GM23338 (cell line): ENCODE measurements at regions not wholly inside any gene's neighbourhood (a gene's known extent, or its start where the extent isn't known, plus 50 kb on each side); places are given as distances from the start of the nearest gene placed in this dataset.

ENCODE experiments used
- ATAC-seq: fragments of 200-7000 bp; cut with Tn5 transposase; 3 replicates; pipeline ENCODE4 v1.9.1; 2020
- DNase-seq: peaks from one replicate; pipeline ENCODE4 v3.0.0-alpha.2; 2015; ENCODE audit warnings: low spot score
- H2AFZ ChIP-seq: fragments of 200-600 bp; sonication (generic); 2 replicates; pipeline ENCODE4 v1.8.0; 2016; ENCODE audit warnings: antibody characterized with exemption, mild to moderate bottlenecking, moderate library complexity
- H3F3A ChIP-seq: fragments of 200-600 bp; sonication (generic); replicated peaks from 2 replicates; pipeline ENCODE4 v1.8.0; 2017; ENCODE audit warnings: antibody characterized with exemption, mixed run types, low read depth
- H3K27ac ChIP-seq: fragments of 200-600 bp; sonication (generic); 2 replicates; pipeline ENCODE4 v1.6.1; 2016; ENCODE audit warnings: low read depth
- H3K27me3 ChIP-seq: fragments of 200-600 bp; sonication (generic); 2 replicates; pipeline ENCODE4 v1.8.0; 2016; ENCODE audit warnings: mild to moderate bottlenecking, mixed run types, moderate library complexity; ENCODE audit not compliant: insufficient read depth
- H3K36me3 ChIP-seq: fragments of 200-600 bp; sonication (generic); 2 replicates; pipeline ENCODE4 v1.8.0; 2016; ENCODE audit warnings: mild to moderate bottlenecking; ENCODE audit not compliant: insufficient read depth
- H3K4me1 ChIP-seq: fragments of 200-600 bp; sonication (generic); 2 replicates; pipeline ENCODE4 v1.8.0; 2016; ENCODE audit warnings: mild to moderate bottlenecking, moderate library complexity; ENCODE audit not compliant: insufficient read depth
- H3K4me2 ChIP-seq: fragments of 200-600 bp; sonication (generic); 2 replicates; pipeline ENCODE4 v1.7.1; 2017; ENCODE audit warnings: mixed run types
- H3K4me3 ChIP-seq: fragments of 200-600 bp; sonication (generic); 2 replicates; pipeline ENCODE4 v1.6.1; 2016; ENCODE audit warnings: mixed run types
- H3K79me2 ChIP-seq: fragments of 200-600 bp; sonication (generic); replicated peaks from 2 replicates; pipeline ENCODE4 v1.8.0; 2017; ENCODE audit warnings: mild to moderate bottlenecking; ENCODE audit not compliant: insufficient read depth
- H3K9me2 ChIP-seq: fragments of 200-600 bp; sonication (generic); 2 replicates; pipeline ENCODE4 v1.8.0; 2017; ENCODE audit not compliant: insufficient read depth
- H4K20me1 ChIP-seq: fragments of 200-600 bp; sonication (generic); replicated peaks from 2 replicates; pipeline ENCODE4 v1.8.0; 2017; ENCODE audit warnings: mild to moderate bottlenecking; ENCODE audit not compliant: insufficient read depth
- H3K27ac Mint-ChIP-seq: 2 replicates; pipeline ENCODE4 v1.8.0; 2020; ENCODE audit warnings: inconsistent platforms, mild to moderate bottlenecking, moderate library complexity, mixed read lengths
- H3K27me3 Mint-ChIP-seq: 3 replicates; pipeline ENCODE4 v1.8.0; 2022; ENCODE audit warnings: low read depth, mild to moderate bottlenecking, moderate library complexity, mixed read lengths, inconsistent platforms; ENCODE audit not compliant: insufficient read depth, poor library complexity
- H3K36me3 Mint-ChIP-seq: 3 replicates; pipeline ENCODE4 v1.8.0; 2021; ENCODE audit warnings: low read depth, mild to moderate bottlenecking, inconsistent platforms, moderate library complexity, mixed read lengths
- H3K4me1 Mint-ChIP-seq: 3 replicates; pipeline ENCODE4 v1.8.0; 2020; ENCODE audit warnings: mild to moderate bottlenecking, inconsistent platforms, mixed read lengths
- H3K4me3 Mint-ChIP-seq: 3 replicates; pipeline ENCODE4 v1.8.0; 2021; ENCODE audit warnings: moderate library complexity, mild to moderate bottlenecking, inconsistent platforms, mixed read lengths
- H3K9me3 Mint-ChIP-seq: 3 replicates; pipeline ENCODE4 v1.8.0; 2020; ENCODE audit warnings: moderate library complexity, mild to moderate bottlenecking, inconsistent platforms, mixed read lengths
- CREB1 ChIP-seq: fragments of 250-450 bp; sonication (Bioruptor Pico); IDR thresholded peaks from 2 replicates; pipeline ENCODE4 v1.5.0; 2020; ENCODE audit warnings: low read depth, mild to moderate bottlenecking, moderate library complexity
- NANOG ChIP-seq: IDR thresholded peaks from 2 replicates; pipeline ENCODE4 v1.6.1; 2016; ENCODE audit warnings: antibody characterized with exemption, borderline replicate concordance
- POLR2AphosphoS5 ChIP-seq: IDR thresholded peaks from 2 replicates; pipeline ENCODE4 v1.6.1; 2016; ENCODE audit warnings: antibody characterized with exemption, low read depth
- STAT1 ChIP-seq: IDR thresholded peaks from one replicate; pipeline ENCODE4 v1.6.1; 2016; ENCODE audit warnings: antibody characterized with exemption; ENCODE audit not compliant: unreplicated experiment
- ZNF114 ChIP-seq: fragments of 250-450 bp; sonication (Bioruptor Pico); IDR thresholded peaks from 2 replicates; pipeline ENCODE4 v1.5.0; 2020; ENCODE audit warnings: mild to moderate bottlenecking, moderate library complexity
- TF ChIP-seq, protein P1 (sequence below), 2 experiments: fragments of 200-600 bp in 1 of 2; sonication (generic) in 1 of 2; conservative IDR thresholded peaks; 2 replicates each; pipeline versions ENCODE4 v1.5.1 to v1.6.1; 2016 to 2017; ENCODE audit warnings: antibody characterized with exemption in 2 of 2, low read depth in 2 of 2, mild to moderate bottlenecking in 2 of 2, moderate library complexity in 1 of 2
- TF ChIP-seq, protein P2 (sequence below): IDR thresholded peaks from one replicate; pipeline ENCODE4 v1.6.1; 2018; ENCODE audit warnings: antibody characterized with exemption; ENCODE audit not compliant: unreplicated experiment
- TF ChIP-seq, protein P3 (sequence below): fragments of 250-450 bp; sonication (Bioruptor Pico); IDR thresholded peaks from 2 replicates; pipeline ENCODE4 v1.5.0; 2020; ENCODE audit warnings: mild to moderate bottlenecking, moderate library complexity
- TF ChIP-seq, protein P4 (sequence below): IDR thresholded peaks from 2 replicates; pipeline ENCODE4 v1.6.1; 2016; ENCODE audit warnings: antibody characterized with exemption

DNA sequence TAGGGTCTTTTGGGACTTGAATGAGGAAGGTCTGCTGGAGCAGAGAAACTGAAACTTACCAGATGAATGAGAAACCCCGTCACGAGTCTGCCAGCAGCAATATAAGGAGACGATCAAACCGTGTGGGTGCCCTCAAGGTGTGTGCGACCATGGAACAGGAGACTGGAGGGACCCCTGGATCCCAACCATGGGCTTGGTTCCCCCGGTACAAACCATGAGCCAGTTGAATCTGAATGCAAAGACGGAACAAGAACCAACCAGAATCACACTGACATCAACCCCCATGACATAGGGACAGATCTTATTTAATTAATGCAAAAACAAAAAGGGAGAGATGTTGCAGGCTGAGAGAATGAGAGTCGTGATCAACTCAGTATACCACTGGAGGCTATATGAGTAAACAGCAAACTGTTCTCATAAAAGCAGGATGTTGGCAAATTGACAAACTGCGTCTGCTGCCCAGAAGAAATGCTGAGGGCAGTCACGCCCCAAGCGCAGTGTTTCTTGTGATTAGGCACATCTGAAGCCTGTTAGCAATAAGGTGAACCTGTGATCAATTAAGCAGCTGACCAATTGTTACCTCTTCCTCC lies 475.5 kb upstream of the ACO1 start (continued):
- no peak for TF ChIP-seq ZNF114 (CRISPR knock-in tag)
- TF ChIP-seq, protein P1, sequence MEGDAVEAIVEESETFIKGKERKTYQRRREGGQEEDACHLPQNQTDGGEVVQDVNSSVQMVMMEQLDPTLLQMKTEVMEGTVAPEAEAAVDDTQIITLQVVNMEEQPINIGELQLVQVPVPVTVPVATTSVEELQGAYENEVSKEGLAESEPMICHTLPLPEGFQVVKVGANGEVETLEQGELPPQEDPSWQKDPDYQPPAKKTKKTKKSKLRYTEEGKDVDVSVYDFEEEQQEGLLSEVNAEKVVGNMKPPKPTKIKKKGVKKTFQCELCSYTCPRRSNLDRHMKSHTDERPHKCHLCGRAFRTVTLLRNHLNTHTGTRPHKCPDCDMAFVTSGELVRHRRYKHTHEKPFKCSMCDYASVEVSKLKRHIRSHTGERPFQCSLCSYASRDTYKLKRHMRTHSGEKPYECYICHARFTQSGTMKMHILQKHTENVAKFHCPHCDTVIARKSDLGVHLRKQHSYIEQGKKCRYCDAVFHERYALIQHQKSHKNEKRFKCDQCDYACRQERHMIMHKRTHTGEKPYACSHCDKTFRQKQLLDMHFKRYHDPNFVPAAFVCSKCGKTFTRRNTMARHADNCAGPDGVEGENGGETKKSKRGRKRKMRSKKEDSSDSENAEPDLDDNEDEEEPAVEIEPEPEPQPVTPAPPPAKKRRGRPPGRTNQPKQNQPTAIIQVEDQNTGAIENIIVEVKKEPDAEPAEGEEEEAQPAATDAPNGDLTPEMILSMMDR (conservative IDR thresholded peaks at IDR 0.05; ENCODE audit: low read depth in 2 of 2): no peak

DNA sequence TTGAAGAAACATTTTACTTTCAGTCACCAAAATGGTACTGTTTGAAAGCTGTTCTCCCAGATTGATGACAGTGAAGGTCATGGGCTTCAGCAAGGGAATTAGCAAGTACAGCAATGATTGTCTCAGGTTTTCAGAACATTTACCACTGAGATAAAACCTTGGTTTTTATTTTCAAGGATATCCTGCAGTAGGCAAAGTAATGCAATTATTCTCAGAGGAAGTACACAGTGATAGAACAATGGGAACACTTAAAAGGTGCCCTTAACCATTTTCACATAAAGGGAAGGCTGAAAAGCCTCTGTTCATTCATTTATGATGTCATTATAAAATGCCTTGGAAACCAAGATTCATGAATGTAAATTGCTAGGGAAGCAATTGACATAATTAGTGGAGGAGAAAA lies 471.8 kb upstream of the ACO1 start:
- H3K36me3 ChIP-seq: no peaks in the 10 kb centered on the region
- no peak overlapping the region for H3K4me3 ChIP-seq
- Mint-ChIP-seq H3K27me3 (no peaks in the 10 kb centered on the region), H3K4me1 (peaks cover 24% of the 10 kb centered on the region), H3K9me3 (no peaks in the 10 kb centered on the region), H3K36me3 (no peaks in the 10 kb centered on the region), H3K4me3 (no peak overlapping the region), H3K27ac (peak overlapping the region; percentile 18; the same call in 1 of the 2 replicates)
- no peak for ATAC-seq
- peaks cover 23% of the 10 kb centered on the region; the same call in 1 of the 2 replicates for H3K4me1 ChIP-seq
- no peak for DNase-seq
- H3K27me3 ChIP-seq: no peaks in the 10 kb centered on the region
- peak overlapping the region; percentile 30; the same call in 1 of the 2 replicates for H2AFZ ChIP-seq
- no peaks in the 10 kb centered on the region for H3K79me2 ChIP-seq
- H3K9me2 ChIP-seq: peaks cover 5% of the 10 kb centered on the region; the same call in 1 of the 2 replicates
- H4K20me1 ChIP-seq: no peaks in the 10 kb centered on the region
- 0 out of 2 replicates have a peak overlapping the region, but pooled peaks have one; percentile 37 for H3K4me2 ChIP-seq
- no peaks in the 10 kb centered on the region for H3F3A ChIP-seq
- no peak overlapping the region for H3K27ac ChIP-seq
- no peak for TF ChIP-seq STAT1
- TF ChIP-seq, protein P2, sequence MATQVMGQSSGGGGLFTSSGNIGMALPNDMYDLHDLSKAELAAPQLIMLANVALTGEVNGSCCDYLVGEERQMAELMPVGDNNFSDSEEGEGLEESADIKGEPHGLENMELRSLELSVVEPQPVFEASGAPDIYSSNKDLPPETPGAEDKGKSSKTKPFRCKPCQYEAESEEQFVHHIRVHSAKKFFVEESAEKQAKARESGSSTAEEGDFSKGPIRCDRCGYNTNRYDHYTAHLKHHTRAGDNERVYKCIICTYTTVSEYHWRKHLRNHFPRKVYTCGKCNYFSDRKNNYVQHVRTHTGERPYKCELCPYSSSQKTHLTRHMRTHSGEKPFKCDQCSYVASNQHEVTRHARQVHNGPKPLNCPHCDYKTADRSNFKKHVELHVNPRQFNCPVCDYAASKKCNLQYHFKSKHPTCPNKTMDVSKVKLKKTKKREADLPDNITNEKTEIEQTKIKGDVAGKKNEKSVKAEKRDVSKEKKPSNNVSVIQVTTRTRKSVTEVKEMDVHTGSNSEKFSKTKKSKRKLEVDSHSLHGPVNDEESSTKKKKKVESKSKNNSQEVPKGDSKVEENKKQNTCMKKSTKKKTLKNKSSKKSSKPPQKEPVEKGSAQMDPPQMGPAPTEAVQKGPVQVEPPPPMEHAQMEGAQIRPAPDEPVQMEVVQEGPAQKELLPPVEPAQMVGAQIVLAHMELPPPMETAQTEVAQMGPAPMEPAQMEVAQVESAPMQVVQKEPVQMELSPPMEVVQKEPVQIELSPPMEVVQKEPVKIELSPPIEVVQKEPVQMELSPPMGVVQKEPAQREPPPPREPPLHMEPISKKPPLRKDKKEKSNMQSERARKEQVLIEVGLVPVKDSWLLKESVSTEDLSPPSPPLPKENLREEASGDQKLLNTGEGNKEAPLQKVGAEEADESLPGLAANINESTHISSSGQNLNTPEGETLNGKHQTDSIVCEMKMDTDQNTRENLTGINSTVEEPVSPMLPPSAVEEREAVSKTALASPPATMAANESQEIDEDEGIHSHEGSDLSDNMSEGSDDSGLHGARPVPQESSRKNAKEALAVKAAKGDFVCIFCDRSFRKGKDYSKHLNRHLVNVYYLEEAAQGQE: no peak
- TF ChIP-seq, protein P3, sequence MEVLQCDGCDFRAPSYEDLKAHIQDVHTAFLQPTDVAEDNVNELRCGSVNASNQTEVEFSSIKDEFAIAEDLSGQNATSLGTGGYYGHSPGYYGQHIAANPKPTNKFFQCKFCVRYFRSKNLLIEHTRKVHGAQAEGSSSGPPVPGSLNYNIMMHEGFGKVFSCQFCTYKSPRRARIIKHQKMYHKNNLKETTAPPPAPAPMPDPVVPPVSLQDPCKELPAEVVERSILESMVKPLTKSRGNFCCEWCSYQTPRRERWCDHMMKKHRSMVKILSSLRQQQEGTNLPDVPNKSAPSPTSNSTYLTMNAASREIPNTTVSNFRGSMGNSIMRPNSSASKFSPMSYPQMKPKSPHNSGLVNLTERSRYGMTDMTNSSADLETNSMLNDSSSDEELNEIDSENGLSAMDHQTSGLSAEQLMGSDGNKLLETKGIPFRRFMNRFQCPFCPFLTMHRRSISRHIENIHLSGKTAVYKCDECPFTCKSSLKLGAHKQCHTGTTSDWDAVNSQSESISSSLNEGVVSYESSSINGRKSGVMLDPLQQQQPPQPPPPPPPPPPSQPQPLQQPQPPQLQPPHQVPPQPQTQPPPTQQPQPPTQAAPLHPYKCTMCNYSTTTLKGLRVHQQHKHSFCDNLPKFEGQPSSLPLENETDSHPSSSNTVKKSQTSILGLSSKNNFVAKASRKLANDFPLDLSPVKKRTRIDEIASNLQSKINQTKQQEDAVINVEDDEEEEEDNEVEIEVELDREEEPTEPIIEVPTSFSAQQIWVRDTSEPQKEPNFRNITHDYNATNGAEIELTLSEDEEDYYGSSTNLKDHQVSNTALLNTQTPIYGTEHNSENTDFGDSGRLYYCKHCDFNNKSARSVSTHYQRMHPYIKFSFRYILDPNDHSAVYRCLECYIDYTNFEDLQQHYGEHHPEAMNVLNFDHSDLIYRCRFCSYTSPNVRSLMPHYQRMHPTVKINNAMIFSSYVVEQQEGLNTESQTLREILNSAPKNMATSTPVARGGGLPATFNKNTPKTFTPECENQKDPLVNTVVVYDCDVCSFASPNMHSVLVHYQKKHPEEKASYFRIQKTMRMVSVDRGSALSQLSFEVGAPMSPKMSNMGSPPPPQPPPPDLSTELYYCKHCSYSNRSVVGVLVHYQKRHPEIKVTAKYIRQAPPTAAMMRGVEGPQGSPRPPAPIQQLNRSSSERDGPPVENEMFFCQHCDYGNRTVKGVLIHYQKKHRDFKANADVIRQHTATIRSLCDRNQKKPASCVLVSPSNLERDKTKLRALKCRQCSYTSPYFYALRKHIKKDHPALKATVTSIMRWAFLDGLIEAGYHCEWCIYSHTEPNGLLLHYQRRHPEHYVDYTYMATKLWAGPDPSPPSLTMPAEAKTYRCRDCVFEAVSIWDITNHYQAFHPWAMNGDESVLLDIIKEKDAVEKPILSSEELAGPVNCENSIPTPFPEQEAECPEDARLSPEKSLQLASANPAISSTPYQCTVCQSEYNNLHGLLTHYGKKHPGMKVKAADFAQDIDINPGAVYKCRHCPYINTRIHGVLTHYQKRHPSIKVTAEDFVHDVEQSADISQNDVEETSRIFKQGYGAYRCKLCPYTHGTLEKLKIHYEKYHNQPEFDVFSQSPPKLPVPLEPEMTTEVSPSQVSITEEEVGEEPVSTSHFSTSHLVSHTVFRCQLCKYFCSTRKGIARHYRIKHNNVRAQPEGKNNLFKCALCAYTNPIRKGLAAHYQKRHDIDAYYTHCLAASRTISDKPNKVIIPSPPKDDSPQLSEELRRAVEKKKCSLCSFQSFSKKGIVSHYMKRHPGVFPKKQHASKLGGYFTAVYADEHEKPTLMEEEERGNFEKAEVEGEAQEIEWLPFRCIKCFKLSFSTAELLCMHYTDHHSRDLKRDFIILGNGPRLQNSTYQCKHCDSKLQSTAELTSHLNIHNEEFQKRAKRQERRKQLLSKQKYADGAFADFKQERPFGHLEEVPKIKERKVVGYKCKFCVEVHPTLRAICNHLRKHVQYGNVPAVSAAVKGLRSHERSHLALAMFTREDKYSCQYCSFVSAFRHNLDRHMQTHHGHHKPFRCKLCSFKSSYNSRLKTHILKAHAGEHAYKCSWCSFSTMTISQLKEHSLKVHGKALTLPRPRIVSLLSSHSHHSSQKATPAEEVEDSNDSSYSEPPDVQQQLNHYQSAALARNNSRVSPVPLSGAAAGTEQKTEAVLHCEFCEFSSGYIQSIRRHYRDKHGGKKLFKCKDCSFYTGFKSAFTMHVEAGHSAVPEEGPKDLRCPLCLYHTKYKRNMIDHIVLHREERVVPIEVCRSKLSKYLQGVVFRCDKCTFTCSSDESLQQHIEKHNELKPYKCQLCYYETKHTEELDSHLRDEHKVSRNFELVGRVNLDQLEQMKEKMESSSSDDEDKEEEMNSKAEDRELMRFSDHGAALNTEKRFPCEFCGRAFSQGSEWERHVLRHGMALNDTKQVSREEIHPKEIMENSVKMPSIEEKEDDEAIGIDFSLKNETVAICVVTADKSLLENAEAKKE (CRISPR knock-in tag): no peak
- no peak for TF ChIP-seq POLR2AphosphoS5
- TF ChIP-seq NANOG: no peak
- TF ChIP-seq, protein P4, sequence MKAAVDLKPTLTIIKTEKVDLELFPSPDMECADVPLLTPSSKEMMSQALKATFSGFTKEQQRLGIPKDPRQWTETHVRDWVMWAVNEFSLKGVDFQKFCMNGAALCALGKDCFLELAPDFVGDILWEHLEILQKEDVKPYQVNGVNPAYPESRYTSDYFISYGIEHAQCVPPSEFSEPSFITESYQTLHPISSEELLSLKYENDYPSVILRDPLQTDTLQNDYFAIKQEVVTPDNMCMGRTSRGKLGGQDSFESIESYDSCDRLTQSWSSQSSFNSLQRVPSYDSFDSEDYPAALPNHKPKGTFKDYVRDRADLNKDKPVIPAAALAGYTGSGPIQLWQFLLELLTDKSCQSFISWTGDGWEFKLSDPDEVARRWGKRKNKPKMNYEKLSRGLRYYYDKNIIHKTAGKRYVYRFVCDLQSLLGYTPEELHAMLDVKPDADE: no peak
- TF ChIP-seq, protein P1 (conservative IDR thresholded peaks at IDR 0.05; ENCODE audit: low read depth in 2 of 2): no peak
- TF ChIP-seq CREB1: no peak
